T-helper 2 cell (primary cell): ENCODE measurements at regions not wholly inside any gene's neighbourhood (a gene's known extent, or its start where the extent isn't known, plus 50 kb on each side); places are given as distances from the start of the nearest gene placed in this dataset.

Source experiments
- DNase-seq, 5 experiments: peaks; one replicate each; pipeline versions ENCODE4 v3.0.0 to v3.0.0-alpha.2; 2012 to 2022

GRCh38 chr13:68428292-68428691 is 1198.2 kb upstream of the PCDH9 start:
- DNase-seq: no peak

GRCh38 chr13:68417801-68418200 is 1187.7 kb upstream of the PCDH9 start:
- DNase-seq: no peak

GRCh38 chr13:68410007-68410406 is 1179.9 kb upstream of the PCDH9 start:
- no peak for DNase-seq

- no peak for DNase-seq
These were observed 1160.9 kb upstream of the PCDH9 start for GRCh38 chr13:68390987-68391386.

- DNase-seq: no peak
These were observed 1156.7 kb upstream of the PCDH9 start for GRCh38 chr13:68386808-68387207.

- DNase-seq: no peak
These were observed 1150.2 kb upstream of the PCDH9 start for GRCh38 chr13:68380041-68380973.

- no peak for DNase-seq
These were observed 1148.2 kb upstream of the PCDH9 start for GRCh38 chr13:68378294-68378693.

GRCh38 chr13:68375004-68375403 is 1144.9 kb upstream of the PCDH9 start:
- no peak for DNase-seq

GRCh38 chr13:68369739-68370138 is 1139.6 kb upstream of the PCDH9 start:
- no peak for DNase-seq

- DNase-seq: no peak
These were observed 1138.8 kb upstream of the PCDH9 start for GRCh38 chr13:68368922-68369321.

GRCh38 chr13:68359105-68359504 is 1129.0 kb upstream of the PCDH9 start:
- DNase-seq: no peak

- DNase-seq: no peak
These were observed 1128.2 kb upstream of the PCDH9 start for GRCh38 chr13:68358294-68358705.

GRCh38 chr13:68350554-68350953 is 1120.4 kb upstream of the PCDH9 start:
- DNase-seq: no peak

GRCh38 chr13:68347220-68347619 is 1117.1 kb upstream of the PCDH9 start:
- no peak for DNase-seq

- no peak for DNase-seq
These were observed 1115.9 kb upstream of the PCDH9 start for GRCh38 chr13:68345963-68346531.

- no peak for DNase-seq
These were observed 1093.0 kb upstream of the PCDH9 start for GRCh38 chr13:68323124-68323523.

- no peak for DNase-seq
These were observed 1089.2 kb upstream of the PCDH9 start for GRCh38 chr13:68319384-68319783.

- no peak for DNase-seq
These were observed 1074.3 kb upstream of the PCDH9 start for GRCh38 chr13:68304286-68304893.

- DNase-seq: no peak
These were observed 1063.5 kb upstream of the PCDH9 start for GRCh38 chr13:68293631-68294030.

GRCh38 chr13:68292601-68293000 is 1062.5 kb upstream of the PCDH9 start:
- DNase-seq: no peak

GRCh38 chr13:68291595-68291994 is 1061.5 kb upstream of the PCDH9 start:
- no peak for DNase-seq

- DNase-seq: no peak
These were observed 1045.6 kb upstream of the PCDH9 start for GRCh38 chr13:68275758-68276157.

- no peak for DNase-seq
These were observed 1042.5 kb upstream of the PCDH9 start for GRCh38 chr13:68272652-68273051.

- no peak for DNase-seq
These were observed 1034.6 kb upstream of the PCDH9 start for GRCh38 chr13:68264692-68265091.
